HFF-Myc (cell line): ENCODE measurements at regions not wholly inside any gene's neighbourhood (a gene's known extent, or its start where the extent isn't known, plus 50 kb on each side); places are given as distances from the start of the nearest gene placed in this dataset.
"Not testable (repeated sequence)": the region's sequence is repeated elsewhere in the genome, so short reads cannot be mapped to it uniquely, and the experiment has no call there.

Experiments used
- DNase-seq: peaks from one replicate; pipeline ENCODE4 v3.0.0-alpha.2; 2011; ENCODE audit warnings: low read depth; ENCODE audit errors: extremely low read depth
- H3K4me3 ChIP-seq: replicated peaks from 2 replicates; pipeline ENCODE4 v1.5.1; 2011; ENCODE audit warnings: low read depth, mild to moderate bottlenecking, control low read depth, low read length
- CTCF ChIP-seq: IDR thresholded peaks from 2 replicates; pipeline ENCODE4 v1.5.1; 2012; ENCODE audit warnings: mild to moderate bottlenecking, low read depth, low read length, control low read depth; ENCODE audit errors: missing control alignments

- no peak for TF ChIP-seq CTCF
- no peak for DNase-seq
- no peak overlapping the region for H3K4me3 ChIP-seq
Measured at GRCh38 chr1:73009938-73010337, 727.6 kb upstream of the NEGR1 start.

- DNase-seq = no peak
- no peak overlapping the region for H3K4me3 ChIP-seq
- no peak for TF ChIP-seq CTCF
Measured at GRCh38 chr1:73009311-73009710, 727.0 kb upstream of the NEGR1 start.

- no peak for DNase-seq
- H3K4me3 ChIP-seq = no peak overlapping the region
- TF ChIP-seq CTCF = no peak
Measured at GRCh38 chr1:72997624-72998023, 715.3 kb upstream of the NEGR1 start.

- TF ChIP-seq CTCF = no peak
- no peak for DNase-seq
Measured at GRCh38 chr1:72997041-72997440, 714.7 kb upstream of the NEGR1 start.

GRCh38 chr1:72987871-72988270, 705.5 kb upstream of the NEGR1 start:
- DNase-seq, H3K4me3 ChIP-seq: not testable (repeated sequence)

More at GRCh38 chr1:72997041-72997440, 714.7 kb upstream of the NEGR1 start:
- H3K4me3 ChIP-seq = no peak overlapping the region

- TF ChIP-seq CTCF = no peak
- H3K4me3 ChIP-seq = no peak overlapping the region
- DNase-seq = no peak
Measured at GRCh38 chr1:72986591-72987290, 704.4 kb upstream of the NEGR1 start.

GRCh38 chr1:72985024-72985423, 702.7 kb upstream of the NEGR1 start:
- H3K4me3 ChIP-seq, DNase-seq: not testable (repeated sequence)

- not testable (repeated sequence) for H3K4me3 ChIP-seq, DNase-seq
Measured at GRCh38 chr1:72983011-72983410, 700.7 kb upstream of the NEGR1 start.
